Psoas muscle (tissue), 7 donors: ENCODE measurements at regions not wholly inside any gene's neighbourhood (a gene's known extent, or its start where the extent isn't known, plus 50 kb on each side); places are given as distances from the start of the nearest gene placed in this dataset.

Experiments
- ATAC-seq, 4 donors: fragments of 200-7000 bp; cut with Tn5 transposase; one replicate each; pipeline ENCODE4 v1.9.1; 2020; ENCODE audit warnings: moderate library complexity in 3 of 4, mild to moderate bottlenecking in 2 of 4
- DNase-seq, 2 donors: peaks; one replicate each; pipeline ENCODE4 v3.0.0-alpha.2; 2020
- H3K27ac ChIP-seq: fragments of 200-600 bp; one replicate; pipeline ENCODE4 v1.8.0; 2022
- H3K27me3 ChIP-seq, 3 donors: fragments of 200-600 bp in 1 of 3; one replicate each; pipeline versions ENCODE4 v1.6.1 to v1.8.0; 2013 to 2022; ENCODE audit warnings: low read length in 2 of 3, mild to moderate bottlenecking in 2 of 3, moderate library complexity in 1 of 3; ENCODE audit not compliant: insufficient read depth in 3 of 3
- H3K36me3 ChIP-seq, 2 donors: fragments of 200-600 bp in 1 of 2; one replicate each; pipeline versions ENCODE4 v1.6.1 to v1.8.0; 2013 to 2022; ENCODE audit warnings: low read depth in 1 of 2, mild to moderate bottlenecking in 1 of 2, moderate library complexity in 1 of 2; ENCODE audit not compliant: insufficient read depth in 1 of 2
- H3K4me1 ChIP-seq: fragments of 200-600 bp; one replicate; pipeline ENCODE4 v1.8.0; 2022
- H3K4me3 ChIP-seq: fragments of 200-600 bp; one replicate; pipeline ENCODE4 v1.8.0; 2022; ENCODE audit warnings: mild to moderate bottlenecking
- H3K9me3 ChIP-seq: fragments of 200-600 bp; one replicate; pipeline ENCODE4 v1.8.0; 2022
- WGBS, 3 donors: extraction: QIAGEN DNeasy Blood & Tissue Kit; methylation state at CpG; one replicate each; pipeline versions ENCODE4 v1.1.6 to v1.1.7; 2013; 5-methylcytosine and 5-hydroxymethylcytosine counted together
- intact Hi-C, 2 donors: fragments of 100-400 bp; cut with DNase I; formaldehyde crosslinking; loops; one replicate each; pipeline versions ENCODE4 v1.11.0 to v1.14.2; 2022
- TF ChIP-seq, protein P1 (sequence below): fragments of 200-600 bp; IDR thresholded peaks from one replicate; pipeline ENCODE4 v1.8.0; 2022; ENCODE audit warnings: antibody characterized with exemption
- donor health status: healthy with polysubstance abuse.
- donor health status: DM: no; HTN: no; CAD: no; lungs with moderate emphysema.
- donor health status: Bipolar disorder and iron deficiency.
- donor health status: healthy.
- donor health status: DM: yes; HTN: yes; CAD: no.
- donor health status: DM: no; HTN: no; CAD: no.
- donor health status: DM: yes; HTN: yes; CAD: no.

DNA sequence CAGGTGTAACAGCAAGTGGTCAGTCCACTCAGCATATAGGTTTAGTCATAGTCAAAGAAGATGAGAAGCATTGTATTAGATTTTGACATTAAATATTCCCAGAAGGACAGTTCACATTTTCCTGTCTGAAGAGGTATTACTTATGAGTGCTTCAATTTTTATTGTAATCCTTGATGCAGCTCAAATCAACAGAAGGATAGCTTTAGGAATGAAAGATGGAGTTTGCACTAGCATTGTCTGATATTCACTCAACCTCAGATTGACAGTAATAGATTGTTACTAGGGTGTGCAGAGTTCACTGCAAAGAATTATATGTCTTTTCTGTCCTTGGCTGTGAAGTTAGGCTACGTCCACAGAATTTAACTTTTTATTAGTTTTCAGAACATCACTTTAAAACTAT, 764.3 kb upstream of the AADAT start:
- Histone ChIP-seq H3K4me1 (no peaks in the 10 kb centered on the region), H3K4me3 (no peak overlapping the region), H3K36me3 (no peaks in the 10 kb centered on the region), H3K27ac (no peak overlapping the region), H3K27me3 (no peaks in the 10 kb centered on the region), H3K9me3 (no peaks in the 10 kb centered on the region)
- 49 to 63% (median 61%) methylated on average over 1 of the region's 1 CpG for WGBS, 3 donors
- intact Hi-C loops, result no loop called here
- TF ChIP-seq, protein P1, sequence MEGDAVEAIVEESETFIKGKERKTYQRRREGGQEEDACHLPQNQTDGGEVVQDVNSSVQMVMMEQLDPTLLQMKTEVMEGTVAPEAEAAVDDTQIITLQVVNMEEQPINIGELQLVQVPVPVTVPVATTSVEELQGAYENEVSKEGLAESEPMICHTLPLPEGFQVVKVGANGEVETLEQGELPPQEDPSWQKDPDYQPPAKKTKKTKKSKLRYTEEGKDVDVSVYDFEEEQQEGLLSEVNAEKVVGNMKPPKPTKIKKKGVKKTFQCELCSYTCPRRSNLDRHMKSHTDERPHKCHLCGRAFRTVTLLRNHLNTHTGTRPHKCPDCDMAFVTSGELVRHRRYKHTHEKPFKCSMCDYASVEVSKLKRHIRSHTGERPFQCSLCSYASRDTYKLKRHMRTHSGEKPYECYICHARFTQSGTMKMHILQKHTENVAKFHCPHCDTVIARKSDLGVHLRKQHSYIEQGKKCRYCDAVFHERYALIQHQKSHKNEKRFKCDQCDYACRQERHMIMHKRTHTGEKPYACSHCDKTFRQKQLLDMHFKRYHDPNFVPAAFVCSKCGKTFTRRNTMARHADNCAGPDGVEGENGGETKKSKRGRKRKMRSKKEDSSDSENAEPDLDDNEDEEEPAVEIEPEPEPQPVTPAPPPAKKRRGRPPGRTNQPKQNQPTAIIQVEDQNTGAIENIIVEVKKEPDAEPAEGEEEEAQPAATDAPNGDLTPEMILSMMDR, result no peak
- DNase-seq, result no peak
- ATAC-seq, result no peak

DNA sequence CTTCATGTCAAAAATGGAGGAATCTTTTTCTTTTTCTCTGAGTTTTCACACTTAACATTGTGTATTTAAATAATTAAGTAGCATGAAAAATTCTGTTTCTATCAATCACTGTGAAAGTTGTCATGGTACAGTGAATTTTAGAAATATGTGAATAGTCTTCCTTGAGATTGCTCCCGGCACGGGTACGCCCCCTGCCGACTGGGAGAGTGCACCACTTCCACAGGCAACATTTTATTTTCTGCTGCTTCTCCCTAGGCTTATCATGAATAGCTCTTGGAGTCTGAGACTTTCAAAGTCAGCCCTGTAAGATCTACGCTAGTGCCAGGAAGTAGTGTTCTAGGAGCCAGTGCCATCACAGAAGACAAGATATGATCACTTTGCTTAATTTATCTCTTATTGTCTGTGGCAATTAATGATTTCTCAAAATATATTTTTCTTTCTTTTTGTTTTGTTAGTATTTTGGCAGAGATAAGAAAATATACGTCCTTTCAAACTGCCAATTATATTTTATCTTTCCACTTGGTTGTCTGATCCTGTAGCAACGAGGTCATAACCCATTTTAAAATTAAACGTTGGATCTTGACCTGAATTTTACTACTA, 763.8 kb upstream of the AADAT start:
- TF ChIP-seq, protein P1, result peak; percentile 34
- DNase-seq (no peak), ATAC-seq (no peak)
- intact Hi-C loops, result no loop called here
- no peaks in the 10 kb centered on the region for H3K36me3 ChIP-seq
- WGBS, 3 donors, result 31 to 34% (median 34%) methylated on average over 8 of the region's 8 CpGs
- H3K9me3 ChIP-seq, result no peaks in the 10 kb centered on the region
- no peaks in the 10 kb centered on the region for H3K27me3 ChIP-seq
- no peak overlapping the region for H3K4me3 ChIP-seq
- no peak overlapping the region for H3K27ac ChIP-seq
- H3K4me1 ChIP-seq, result no peaks in the 10 kb centered on the region

DNA sequence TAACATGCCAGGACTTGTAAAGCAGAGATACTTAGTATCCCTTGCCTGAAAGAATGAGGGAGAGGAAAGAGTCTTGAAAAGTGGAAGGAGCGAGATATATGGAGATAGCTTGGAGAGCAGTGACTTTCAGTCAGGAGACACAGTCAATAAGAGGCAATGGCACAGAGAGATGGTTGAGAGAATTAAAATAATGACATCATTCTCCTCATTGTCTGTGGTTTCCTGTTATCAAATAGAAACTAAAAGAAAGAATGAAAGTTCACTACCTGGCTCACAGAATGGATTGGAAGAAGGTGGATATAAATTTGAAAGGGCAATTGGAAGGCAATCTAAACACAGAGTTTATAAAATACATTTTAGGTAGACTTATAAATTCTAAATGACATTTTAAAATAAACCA, 760.2 kb upstream of the AADAT start:
- ATAC-seq (no peak), DNase-seq (no peak)
- Histone ChIP-seq H3K4me3 (no peak overlapping the region), H3K27ac (no peak overlapping the region), H3K4me1 (no peaks in the 10 kb centered on the region), H3K36me3 (no peaks in the 10 kb centered on the region), H3K27me3 (no peaks in the 10 kb centered on the region), H3K9me3 (no peaks in the 10 kb centered on the region)
- intact Hi-C loops, result no loop called here
- TF ChIP-seq, protein P1, result no peak
- WGBS, 3 donors, result 83 to 87% (median 86%) methylated on average over 1 of the region's 1 CpG

DNA sequence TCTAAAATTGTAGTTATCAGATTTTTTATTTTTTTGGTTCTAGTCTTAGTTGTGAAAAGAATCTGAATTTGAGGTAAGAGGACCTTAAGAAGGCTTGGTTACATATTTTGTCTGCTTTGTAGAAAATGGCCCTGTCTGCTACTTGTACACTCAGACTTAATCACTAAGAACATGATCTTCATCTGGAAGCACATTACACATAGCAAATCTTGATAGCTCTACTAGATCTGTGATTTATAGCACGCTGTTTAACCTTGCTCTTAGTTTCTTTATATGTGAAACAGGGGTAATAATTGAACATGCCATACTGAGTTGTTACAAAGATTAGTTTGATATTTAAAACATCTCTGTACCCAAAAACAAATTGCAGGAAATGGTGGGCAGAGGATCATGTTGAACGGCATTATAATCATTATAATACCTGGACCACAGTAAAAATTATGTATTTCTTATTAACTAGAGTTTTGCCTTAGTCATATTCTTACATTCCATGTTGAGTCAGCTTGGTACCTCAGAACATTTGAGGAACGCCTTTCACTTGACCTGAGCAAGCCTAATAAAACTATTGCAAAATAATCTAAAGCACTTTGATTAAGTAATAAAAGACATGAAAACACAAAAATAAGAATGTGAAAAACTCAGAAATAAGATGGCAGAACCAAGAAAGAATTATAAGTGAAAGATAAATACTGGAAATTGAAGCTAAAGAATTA, 738.0 kb upstream of the AADAT start:
- TF ChIP-seq, protein P1, result no peak
- ATAC-seq, result no peak
- Histone ChIP-seq H3K36me3 (no peaks in the 10 kb centered on the region), H3K27ac (no peak overlapping the region), H3K9me3 (no peaks in the 10 kb centered on the region), H3K4me1 (no peaks in the 10 kb centered on the region), H3K27me3 (no peaks in the 10 kb centered on the region), H3K4me3 (no peak overlapping the region)
- WGBS, 3 donors, result 65 to 68% (median 67%) methylated on average over 3 of the region's 3 CpGs
- intact Hi-C loops, result no loop called here
- DNase-seq, result no peak
